Fibroblast of mammary gland (primary cell): ENCODE measurements at regions not wholly inside any gene's neighbourhood (a gene's known extent, or its start where the extent isn't known, plus 50 kb on each side); places are given as distances from the start of the nearest gene placed in this dataset.

Experiments used
- DNase-seq: peaks from one replicate; pipeline ENCODE4 v3.0.0-alpha.2; 2010; ENCODE audit warnings: low read depth
- H3K4me3 ChIP-seq: 2 replicates; pipeline ENCODE4 v1.5.1; 2011; ENCODE audit warnings: low read depth, mild to moderate bottlenecking, low read length, moderate library complexity; ENCODE audit not compliant: control insufficient read depth
- TF ChIP-seq, protein P1 (sequence below): conservative IDR thresholded peaks from 2 replicates; pipeline ENCODE4 v1.5.1; 2011; ENCODE audit warnings: low read depth, low read length, inconsistent platforms; ENCODE audit not compliant: control insufficient read depth, insufficient read depth

DNA sequence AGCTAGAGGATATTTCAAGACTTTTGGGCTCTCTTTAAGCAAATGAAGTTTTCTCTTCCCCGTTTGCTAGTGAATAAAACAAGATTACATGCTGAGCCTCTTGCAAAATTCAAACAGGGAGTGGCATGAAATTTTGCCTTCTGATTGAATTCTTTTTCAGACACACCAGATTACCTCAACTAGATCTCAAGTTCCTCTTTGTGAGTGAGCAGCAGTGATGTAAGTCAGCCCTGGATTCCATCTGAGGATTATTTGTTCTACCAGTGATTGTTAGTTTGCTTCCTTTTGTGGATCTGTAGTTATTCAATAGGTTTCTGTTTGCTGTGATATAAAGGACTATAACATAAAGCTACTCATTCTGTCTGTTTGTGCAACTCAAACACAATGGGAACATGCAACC lies 407.7 kb downstream of the LMO7 start:
- no peak for DNase-seq
- no peak overlapping the region for H3K4me3 ChIP-seq
- TF ChIP-seq, protein P1, sequence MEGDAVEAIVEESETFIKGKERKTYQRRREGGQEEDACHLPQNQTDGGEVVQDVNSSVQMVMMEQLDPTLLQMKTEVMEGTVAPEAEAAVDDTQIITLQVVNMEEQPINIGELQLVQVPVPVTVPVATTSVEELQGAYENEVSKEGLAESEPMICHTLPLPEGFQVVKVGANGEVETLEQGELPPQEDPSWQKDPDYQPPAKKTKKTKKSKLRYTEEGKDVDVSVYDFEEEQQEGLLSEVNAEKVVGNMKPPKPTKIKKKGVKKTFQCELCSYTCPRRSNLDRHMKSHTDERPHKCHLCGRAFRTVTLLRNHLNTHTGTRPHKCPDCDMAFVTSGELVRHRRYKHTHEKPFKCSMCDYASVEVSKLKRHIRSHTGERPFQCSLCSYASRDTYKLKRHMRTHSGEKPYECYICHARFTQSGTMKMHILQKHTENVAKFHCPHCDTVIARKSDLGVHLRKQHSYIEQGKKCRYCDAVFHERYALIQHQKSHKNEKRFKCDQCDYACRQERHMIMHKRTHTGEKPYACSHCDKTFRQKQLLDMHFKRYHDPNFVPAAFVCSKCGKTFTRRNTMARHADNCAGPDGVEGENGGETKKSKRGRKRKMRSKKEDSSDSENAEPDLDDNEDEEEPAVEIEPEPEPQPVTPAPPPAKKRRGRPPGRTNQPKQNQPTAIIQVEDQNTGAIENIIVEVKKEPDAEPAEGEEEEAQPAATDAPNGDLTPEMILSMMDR = no peak

DNA sequence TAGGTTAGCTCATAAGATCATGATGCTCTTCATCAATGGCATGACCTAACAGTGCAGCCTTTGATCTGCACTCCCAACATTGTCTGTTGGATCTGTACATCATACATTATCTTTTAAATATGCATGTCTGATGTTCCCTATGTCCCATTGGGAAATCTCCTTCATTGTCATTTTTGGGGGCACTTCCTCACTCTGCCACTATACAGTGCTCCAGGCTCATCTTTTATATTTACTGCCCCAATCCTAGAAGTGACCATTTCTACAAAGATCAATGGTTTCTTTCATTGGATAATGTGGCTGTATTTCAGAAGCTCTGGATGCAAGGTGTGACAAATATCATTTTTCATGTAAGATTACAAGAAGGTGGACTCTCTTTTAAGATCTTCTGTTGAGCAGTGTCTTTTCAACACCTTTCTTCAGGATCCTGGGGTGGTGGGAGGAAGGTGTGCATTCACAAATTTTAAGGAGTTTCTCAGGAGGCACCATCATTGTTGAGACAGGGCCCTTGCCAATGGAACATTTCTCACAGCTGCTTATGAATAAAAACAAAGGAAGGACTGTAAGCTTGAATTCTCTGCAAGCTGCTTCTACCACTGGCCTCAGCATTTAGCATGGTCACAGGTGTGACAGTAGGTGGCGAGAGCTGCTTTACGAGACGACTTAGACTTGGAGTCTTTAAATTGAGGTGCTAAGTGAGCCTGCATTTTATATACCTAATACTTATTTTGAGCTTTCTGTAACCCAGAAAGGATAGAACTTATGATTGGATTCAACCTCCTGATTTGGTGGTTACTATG lies 403.0 kb downstream of the LMO7 start:
- no peak overlapping the region for H3K4me3 ChIP-seq
- no peak for DNase-seq
- TF ChIP-seq, protein P1 = peak; percentile 17

DNA sequence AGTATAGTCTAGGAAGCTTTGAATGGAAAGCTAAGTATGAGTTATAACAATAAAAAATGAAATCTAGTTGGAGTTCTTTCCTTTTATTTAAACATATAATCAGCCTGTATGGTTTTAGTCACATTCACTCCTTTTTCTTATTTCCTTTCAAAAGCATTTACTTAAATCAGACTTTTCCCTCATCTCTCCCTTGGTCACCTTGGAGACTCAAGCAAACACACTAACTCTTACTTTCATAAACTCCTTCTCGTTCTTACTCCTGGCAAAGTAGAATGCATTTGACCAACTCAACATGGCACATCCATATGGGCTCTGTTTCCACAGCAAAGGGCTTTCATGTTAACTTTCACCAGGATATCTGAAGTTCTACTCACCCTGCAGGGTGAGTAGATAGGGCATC lies 400.0 kb downstream of the LMO7 start:
- TF ChIP-seq, protein P1 = no peak
- no peak for DNase-seq
- H3K4me3 ChIP-seq = no peak overlapping the region

DNA sequence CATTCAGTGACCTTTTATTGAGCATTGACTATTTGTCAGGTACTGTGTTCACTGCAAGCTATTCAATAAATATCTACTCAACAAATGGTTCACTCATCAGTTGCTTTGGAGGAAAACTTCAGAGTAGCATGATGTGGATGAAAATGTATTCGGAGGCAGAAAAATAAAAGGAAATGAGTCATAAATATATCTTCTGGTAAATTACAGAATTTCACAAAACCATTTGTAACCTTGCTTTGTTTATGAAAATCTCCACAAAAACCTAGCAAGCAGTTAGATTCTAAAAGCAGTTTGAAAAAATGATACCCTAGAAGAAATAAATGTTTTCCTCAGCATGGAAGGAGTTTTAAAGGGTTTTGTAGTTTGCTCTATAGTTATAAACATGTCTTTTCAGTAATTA lies 399.6 kb downstream of the LMO7 start:
- H3K4me3 ChIP-seq = no peak overlapping the region
- TF ChIP-seq, protein P1 = no peak
- peak; percentile 10 for DNase-seq

DNA sequence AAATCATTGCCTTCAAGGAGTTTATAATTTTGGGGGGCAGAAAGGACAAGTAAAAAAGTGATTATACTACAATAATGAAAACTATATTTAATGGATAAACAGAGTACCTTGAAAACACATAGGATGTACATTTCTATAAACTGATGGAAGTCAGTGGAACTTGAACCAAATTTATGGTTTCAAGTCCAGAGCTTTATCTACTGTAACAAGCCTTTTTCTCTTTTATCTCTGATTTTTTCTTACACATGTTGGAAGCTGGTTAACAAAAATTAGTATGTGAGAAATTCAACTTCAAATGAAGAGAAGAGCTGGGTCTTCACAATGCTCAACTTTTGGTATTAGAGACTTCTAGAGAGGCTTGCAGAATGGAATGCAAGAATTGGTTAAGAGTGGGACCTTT lies 393.6 kb downstream of the LMO7 start:
- no peak for DNase-seq

DNA sequence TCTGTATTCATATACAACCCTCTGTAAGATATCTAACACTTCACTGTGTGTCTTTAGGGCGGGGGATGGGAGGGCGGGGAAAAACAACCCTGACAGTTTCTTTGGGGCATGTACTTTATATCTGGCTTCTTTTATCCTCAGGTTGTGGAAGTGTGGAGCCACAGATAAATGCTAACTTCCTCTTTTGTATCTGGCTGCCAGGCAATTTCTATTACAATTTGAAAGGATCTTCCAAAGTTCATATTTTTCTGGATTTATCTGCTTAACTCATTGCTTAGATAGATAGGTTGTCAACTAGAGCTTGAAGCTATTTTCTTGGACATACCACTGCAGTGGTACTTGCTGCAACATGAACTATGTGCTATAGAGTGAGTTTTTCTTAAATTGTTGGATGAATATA lies 393.0 kb downstream of the LMO7 start:
- H3K4me3 ChIP-seq = no peak overlapping the region
- TF ChIP-seq, protein P1 = no peak
- no peak for DNase-seq

More for the DNA sequence above, 393.6 kb downstream of the LMO7 start:
- TF ChIP-seq, protein P1 = no peak
- no peak overlapping the region for H3K4me3 ChIP-seq
